CD4-positive, alpha-beta T cell treated with Interleukin-4 for 1 hour (primary cell): ENCODE measurements at regions not wholly inside any gene's neighbourhood (a gene's known extent, or its start where the extent isn't known, plus 50 kb on each side); places are given as distances from the start of the nearest gene placed in this dataset.
"Not testable (repeated sequence)": the region's sequence is repeated elsewhere in the genome, so short reads cannot be mapped to it uniquely, and the experiment has no call there.

Experiments used
- DNase-seq, 2 donors: peaks; one replicate each; pipeline ENCODE4 v3.0.0-alpha.2; 2020 to 2022

GRCh38 chr2:17460371-17461086 is 57.7 kb downstream of the RAD51AP2 start:
- no peak for DNase-seq

DNA sequence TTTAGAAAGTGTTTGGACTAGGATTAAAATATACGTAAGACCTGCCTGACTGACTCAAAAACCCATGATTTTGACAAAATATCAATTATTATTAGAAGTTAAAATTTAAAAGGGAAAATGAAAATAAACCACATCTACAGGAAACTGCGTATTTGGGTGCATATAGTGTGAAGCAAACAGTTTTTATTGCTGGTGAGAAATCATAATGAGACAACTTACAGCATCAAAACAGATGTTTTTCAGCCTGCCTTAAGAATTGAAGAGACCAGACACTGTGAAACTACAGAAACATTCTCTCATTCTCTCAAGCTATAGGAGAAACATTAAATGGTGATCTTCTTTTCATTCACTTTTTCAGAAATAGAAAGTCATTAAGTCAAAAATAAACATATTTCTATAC is 62.9 kb downstream of the RAD51AP2 start:
- no peak for DNase-seq

DNA sequence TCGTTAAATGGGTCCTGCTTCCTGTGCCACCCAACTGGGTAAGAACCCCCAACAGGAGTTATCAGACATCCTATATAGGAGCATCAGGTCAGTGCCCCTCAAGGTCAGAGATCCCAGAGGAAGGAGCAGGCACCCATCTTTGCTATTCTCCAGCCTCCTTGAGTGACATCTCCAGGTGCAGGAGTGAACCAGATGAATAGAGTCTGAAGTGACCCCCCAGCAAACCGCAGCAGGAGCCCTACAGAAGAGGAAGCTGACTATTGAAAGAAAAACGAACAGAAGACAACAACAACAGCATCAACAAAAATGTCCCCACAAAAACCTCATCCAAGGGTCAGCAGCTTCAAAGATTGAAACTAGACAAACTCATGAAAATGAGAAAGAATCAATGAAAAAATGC is 72.0 kb downstream of the RAD51AP2 start:
- not testable (repeated sequence) for DNase-seq

- DNase-seq = no peak
These were observed 72.5 kb downstream of the RAD51AP2 start for GRCh38 chr2:17445744-17446143.

- DNase-seq = no peak
These were observed 75.9 kb downstream of the RAD51AP2 start for GRCh38 chr2:17442334-17442733.

DNA sequence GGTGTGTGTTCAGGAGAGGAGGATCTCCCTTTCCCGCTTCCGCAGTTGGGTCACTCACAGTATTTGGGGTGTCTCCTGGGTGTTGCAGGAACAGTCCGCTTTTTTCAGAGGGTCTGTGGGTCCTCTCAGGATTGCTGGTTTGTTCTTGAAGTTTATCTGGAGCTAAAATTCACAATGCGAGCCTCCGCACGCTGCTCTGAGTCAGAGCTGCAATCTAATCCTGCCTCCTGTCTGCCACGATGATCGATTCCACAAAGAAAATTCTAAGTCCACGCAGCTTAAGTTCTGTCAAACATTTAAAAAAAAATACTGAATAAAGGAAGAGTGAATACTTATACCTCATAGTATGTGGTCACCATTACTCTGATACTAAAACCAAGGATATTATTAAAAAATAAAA is 76.5 kb downstream of the RAD51AP2 start:
- DNase-seq = no peak

DNA sequence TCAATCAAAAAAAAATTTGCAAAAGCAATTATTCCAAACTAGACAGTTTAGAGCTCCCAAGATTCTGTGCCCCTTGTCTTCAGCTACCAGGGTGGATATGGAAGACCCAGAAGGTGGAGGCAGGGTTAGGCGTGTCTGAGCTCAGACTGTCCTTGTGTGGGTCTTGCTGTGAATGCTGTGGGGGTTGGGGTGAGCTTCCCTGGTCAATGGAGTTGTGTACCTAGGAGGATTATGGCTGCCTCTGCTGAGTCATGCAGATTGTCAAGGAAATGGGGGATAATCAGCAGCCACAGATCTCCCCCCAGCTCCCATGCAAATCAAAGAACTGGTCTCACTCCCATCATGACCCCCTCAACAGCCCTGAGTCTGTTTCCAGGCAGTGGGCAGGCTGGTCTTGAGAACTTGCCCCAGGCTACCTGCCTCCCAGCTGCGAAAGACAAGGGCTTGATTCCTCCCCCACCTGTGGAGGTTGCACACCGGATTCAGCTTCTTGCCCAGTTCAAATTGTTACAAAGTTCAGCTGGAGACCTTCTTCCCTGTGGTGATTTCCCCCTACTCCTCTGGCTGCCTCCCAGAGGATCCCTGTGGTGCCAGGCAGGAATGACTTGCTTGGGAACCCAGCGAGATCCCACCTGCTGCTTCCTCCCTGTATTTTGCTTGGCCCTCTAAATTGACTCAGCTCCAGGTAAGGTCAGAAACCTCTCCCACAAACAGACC is 77.0 kb downstream of the RAD51AP2 start:
- no peak for DNase-seq

DNA sequence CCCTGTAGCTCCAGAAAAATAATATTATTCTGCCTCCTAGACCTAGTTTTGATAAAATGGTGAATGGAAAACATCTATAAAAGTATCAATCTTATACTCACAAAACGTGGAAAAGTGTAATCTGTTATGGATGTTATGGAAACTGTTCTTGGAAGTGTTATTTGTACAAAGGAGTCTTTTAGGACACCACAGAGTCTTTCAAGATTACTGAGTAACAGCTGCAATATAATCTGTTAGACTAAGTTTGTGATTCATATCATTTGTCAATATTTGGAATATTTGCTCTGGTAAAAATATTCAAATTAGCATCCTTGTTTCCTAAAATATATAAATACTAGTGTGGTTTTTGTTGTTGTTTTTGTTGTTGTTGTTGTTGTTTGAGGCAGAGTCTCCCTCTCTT is 87.9 kb downstream of the RAD51AP2 start:
- DNase-seq = no peak

DNA sequence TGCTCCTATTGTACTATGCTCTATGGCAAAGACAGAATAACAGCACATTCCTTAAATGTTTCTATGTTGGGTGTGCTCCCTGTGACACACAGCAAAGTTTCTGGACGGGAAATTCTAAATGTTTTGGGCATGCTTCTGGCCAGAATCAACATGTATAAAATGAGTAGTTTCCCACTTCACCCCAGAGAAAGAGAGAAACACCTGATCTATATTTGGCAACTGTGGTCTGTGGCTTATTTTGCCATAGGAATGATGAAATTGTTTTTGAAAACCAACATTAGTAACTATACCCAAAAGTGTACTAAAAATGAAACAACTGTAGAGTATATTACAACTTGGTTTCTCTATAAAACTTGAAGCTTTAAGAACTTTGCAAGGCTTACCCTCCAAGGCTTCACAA is 89.1 kb downstream of the RAD51AP2 start:
- no peak for DNase-seq

DNA sequence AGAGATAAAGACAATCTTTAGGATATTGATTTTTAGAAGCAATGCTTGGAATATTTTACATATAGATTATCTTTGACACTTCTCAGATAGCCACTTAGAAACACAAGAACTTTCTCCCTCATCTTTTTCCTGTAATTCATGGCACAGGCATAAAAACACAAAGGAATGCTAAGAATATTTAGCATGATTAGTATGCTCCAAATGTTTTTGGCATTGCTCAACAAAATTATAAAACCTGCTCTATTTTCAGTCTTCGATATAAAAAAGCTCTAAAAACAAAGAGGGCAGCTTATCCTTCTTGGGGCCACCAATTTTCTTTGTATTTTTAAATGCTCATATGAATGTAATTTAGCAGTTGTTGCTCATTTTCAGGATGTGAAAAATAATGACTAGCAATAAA is 90.8 kb downstream of the RAD51AP2 start:
- no peak for DNase-seq

DNA sequence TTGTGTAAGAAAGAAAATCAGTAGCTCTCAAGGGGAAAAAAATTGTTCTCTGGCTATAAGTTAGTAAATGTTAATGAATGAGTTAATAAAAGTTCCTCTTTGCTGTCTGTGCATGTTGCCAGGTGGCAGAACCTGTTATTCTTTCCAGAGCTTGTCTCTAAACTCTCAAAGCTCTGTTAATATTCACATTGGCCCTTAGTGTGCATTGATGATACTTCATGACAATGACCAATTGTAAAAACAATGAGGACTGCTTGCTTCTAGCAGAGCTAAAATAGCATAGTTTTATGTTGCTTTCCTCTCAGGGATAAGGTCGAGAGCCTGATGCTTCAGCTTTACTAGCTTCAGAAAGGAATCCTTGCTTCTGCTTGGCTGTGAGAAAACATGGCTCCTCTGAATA is 91.5 kb downstream of the RAD51AP2 start:
- DNase-seq = no peak

DNA sequence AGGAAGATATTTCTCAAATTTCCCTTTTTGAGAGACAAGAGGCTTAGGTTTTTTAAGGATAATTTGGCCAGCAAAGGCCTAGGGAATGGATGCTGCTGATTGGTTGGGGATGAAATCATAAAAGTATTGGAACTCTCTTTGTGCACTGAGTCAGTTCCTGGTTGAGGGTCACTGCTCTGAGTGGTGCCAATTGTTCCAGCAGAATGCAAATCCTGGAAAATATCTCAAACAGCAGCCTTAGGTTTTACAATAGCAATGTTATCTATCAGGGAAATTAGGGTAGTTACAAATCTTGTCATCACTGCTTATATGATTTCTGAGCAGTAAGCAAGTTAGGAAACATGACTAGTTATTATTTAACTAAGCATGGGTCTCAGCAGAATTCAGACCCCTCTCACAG is 96.2 kb downstream of the RAD51AP2 start:
- DNase-seq = no peak

GRCh38 chr2:17416884-17417391 is 101.3 kb downstream of the RAD51AP2 start:
- DNase-seq = no peak

DNA sequence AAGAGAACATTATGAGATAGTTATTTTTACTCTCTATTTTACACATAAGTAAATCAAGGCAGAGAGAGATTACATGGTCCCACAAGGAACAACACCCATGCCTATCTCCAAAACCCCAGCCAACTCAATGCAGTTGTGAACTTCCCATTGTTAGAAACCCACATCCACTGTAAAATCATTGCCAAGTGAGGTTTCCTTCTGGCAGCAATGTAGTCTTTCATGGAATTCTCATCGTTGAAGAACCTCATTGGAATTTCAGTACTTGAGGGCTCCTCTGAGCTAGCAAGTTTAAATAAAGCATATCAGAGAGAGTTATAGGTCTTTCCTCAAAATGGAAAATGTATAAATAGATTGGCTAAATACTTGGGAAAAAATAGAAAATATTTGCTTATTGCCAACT is 105.2 kb downstream of the RAD51AP2 start:
- DNase-seq = no peak

DNA sequence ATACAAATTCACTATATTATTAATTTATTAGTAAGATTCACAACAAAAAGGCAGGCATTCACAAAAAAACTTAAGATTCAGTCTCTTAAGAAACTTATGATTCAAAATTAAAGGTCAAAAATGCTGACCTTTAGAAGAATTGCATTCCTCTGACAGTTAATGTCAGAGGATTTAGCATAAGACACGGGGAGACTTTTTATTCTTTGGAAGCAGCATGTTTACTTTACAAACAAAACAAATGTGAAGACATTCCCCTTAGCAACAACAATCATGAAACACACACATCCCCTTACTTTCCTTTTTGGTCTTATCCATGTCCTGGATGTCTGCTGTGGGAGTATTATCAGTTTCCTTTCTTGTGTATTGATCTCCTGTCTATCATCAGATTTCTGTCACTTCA is 117.1 kb downstream of the RAD51AP2 start:
- no peak for DNase-seq

- no peak for DNase-seq
These were observed 119.5 kb downstream of the RAD51AP2 start for GRCh38 chr2:17398770-17399169.

- no peak for DNase-seq
These were observed 129.4 kb downstream of the RAD51AP2 start for GRCh38 chr2:17388798-17389197.

- no peak for DNase-seq
These were observed 130.6 kb downstream of the RAD51AP2 start for GRCh38 chr2:17387591-17387990.

DNA sequence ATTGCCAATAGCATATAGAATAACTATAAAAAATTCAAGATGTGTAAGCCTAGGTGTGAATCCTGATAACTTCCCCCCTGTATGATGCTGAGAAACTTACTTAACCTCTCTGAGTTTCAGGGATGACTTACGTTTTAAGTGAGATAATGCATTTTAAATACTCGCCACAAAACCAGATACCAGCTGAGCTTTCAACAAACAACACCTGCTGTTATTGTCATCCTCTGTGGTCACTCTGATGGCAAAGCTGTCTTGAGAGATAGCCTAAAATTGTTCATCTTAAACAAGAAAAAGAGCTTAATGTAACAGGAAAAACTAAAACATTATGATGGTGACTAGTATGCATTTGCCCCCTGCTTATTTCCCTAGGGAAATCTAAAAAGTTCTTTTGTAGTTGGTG is 131.5 kb downstream of the RAD51AP2 start:
- no peak for DNase-seq

GRCh38 chr2:17380003-17380402 is 138.2 kb downstream of the RAD51AP2 start:
- DNase-seq = no peak

- DNase-seq = no peak
These were observed 143.0 kb downstream of the RAD51AP2 start for GRCh38 chr2:17375262-17375661.

- DNase-seq = no peak
These were observed 144.5 kb downstream of the RAD51AP2 start for GRCh38 chr2:17373741-17374140.

DNA sequence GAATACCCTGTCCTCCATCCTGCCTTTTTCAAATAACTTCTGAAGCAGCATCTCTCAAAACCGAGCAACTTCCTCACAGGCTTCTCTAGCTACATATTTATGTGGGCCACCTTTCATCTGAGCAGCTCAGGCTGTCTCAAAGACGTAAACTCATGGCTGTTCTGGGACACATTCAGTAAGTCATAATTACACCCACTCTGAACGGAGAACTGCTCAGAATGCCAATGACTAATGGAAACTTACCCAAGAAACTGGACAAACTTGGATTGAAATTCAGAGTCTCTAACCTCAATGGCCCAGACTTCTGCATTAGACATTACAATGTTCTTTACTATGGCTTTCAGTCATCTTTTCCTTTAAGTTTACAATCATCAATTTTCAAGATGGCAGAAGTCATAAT is 145.2 kb downstream of the RAD51AP2 start:
- DNase-seq = no peak

GRCh38 chr2:17363846-17364245 is 154.4 kb downstream of the RAD51AP2 start:
- no peak for DNase-seq

- no peak for DNase-seq
These were observed 155.3 kb downstream of the RAD51AP2 start for GRCh38 chr2:17362956-17363355.
